Heart right ventricle (tissue), 16 donors: ENCODE measurements at regions not wholly inside any gene's neighbourhood (a gene's known extent, or its start where the extent isn't known, plus 50 kb on each side); places are given as distances from the start of the nearest gene placed in this dataset.
A peak's percentile ranks its signal among the peaks of the same experiment; 100 is the strongest.

ENCODE experiments used
- ATAC-seq, 8 donors: fragments of 200-7000 bp; cut with Tn5 transposase; one replicate each; pipeline ENCODE4 v1.9.1; 2020; ENCODE audit warnings: mild to moderate bottlenecking in 8 of 8, moderate library complexity in 8 of 8, moderate number of reproducible peaks in 1 of 8
- DNase-seq, 2 donors: peaks; one replicate each; pipeline ENCODE4 v3.0.0-alpha.2; 2020
- H3K27ac ChIP-seq, 10 donors: fragments of 200-600 bp; sonication (generic) in 2 of 10; one replicate each; pipeline versions ENCODE4 v1.5.0 to v1.8.0; 2020 to 2022; ENCODE audit warnings: mild to moderate bottlenecking in 3 of 10
- H3K27me3 ChIP-seq, 7 donors: fragments of 200-600 bp; one replicate each; pipeline ENCODE4 v1.8.0; 2021 to 2022; ENCODE audit warnings: mild to moderate bottlenecking in 2 of 7
- H3K36me3 ChIP-seq, 9 donors: fragments of 200-600 bp; sonication (generic) in 1 of 9; one replicate each; pipeline versions ENCODE4 v1.5.0 to v1.8.0; 2020 to 2022; ENCODE audit warnings: mild to moderate bottlenecking in 2 of 9
- H3K4me1 ChIP-seq, 9 donors: fragments of 200-600 bp; sonication (generic) in 1 of 9; one replicate each; pipeline versions ENCODE4 v1.5.0 to v1.8.0; 2020 to 2022; ENCODE audit warnings: mild to moderate bottlenecking in 4 of 9
- H3K4me3 ChIP-seq, 10 donors: fragments of 200-600 bp; sonication (generic) in 2 of 10; one replicate each; pipeline versions ENCODE4 v1.5.0 to v1.8.0; 2020 to 2022; ENCODE audit warnings: mild to moderate bottlenecking in 7 of 10, moderate library complexity in 2 of 10
- H3K9me3 ChIP-seq, 11 donors: fragments of 200-600 bp in 10 of 11; sonication (generic) in 2 of 11; one replicate each; pipeline versions ENCODE4 v1.5.0 to v1.8.0; 2013 to 2022; ENCODE audit warnings: mild to moderate bottlenecking in 2 of 11, control low read depth in 1 of 11, moderate library complexity in 1 of 11
- WGBS, 2 donors: extraction: QIAGEN DNeasy Blood & Tissue Kit; methylation state at CpG; one replicate each; pipeline ENCODE4 v1.1.7; 2013; ENCODE audit warnings: inconsistent platforms in 1 of 2; 5-methylcytosine and 5-hydroxymethylcytosine counted together
- intact Hi-C, 10 donors: fragments of 100-400 bp; cut with DNase I; formaldehyde crosslinking; loops; one replicate each; pipeline versions ENCODE4 v1.11.1 to v1.14.2; 2022
- TF ChIP-seq, protein P1 (sequence below), 9 donors: fragments of 200-600 bp; sonication (generic) in 2 of 9; IDR thresholded peaks; one replicate each; pipeline versions ENCODE4 v1.5.0 to v1.8.0; 2021 to 2022; ENCODE audit warnings: antibody characterized with exemption in 9 of 9, mild to moderate bottlenecking in 5 of 9, moderate library complexity in 1 of 9
- donor health status: Arrhythmogenic right ventricular cardiomyopathy.
- donor health status: ischemic (EF 13 %, LVEDD 7.1; RV severe dilation, severe dysfunction).
- donor health status: healthy with polysubstance abuse.
- donor health status: DM: no; HTN: yes; CAD: no.
- donor health status: DM: no; HTN: no; CAD: no.
- donor health status: ischemic (EF 25% LVEDD 6.9; RV normal size, moderate dysfunction).
- donor health status: ischemic (EF 25% LVEDD 5.7; RV mildly dilated, moderate dysfunction).
- donor health status: healthy.
- donor health status: DM: yes; HTN: yes; CAD: no.
- donor health status: Ischemic cardiomyopathy.
- donor health status: ischemic (EF 35%, LVEDD 5.7; RV mildly dilated, moderate dysfunction).
- donor health status: nonischemic (EF 11% LVEDD 7.7; RV severe dilation, severe dysfunction).
- donor health status: DM: yes; HTN: yes; CAD: no.
- donor health status: PGD.
- donor health status: ischemic (EF 29% LVEDD 5.4; RV normal size, mild dysfunction).
- donor health status: nonischemic (EF 23%, LVEDD 6.1; RV moderate dilation, normal function).

GRCh38 chr22:44384563-44385295, 72.0 kb upstream of the SHISAL1 start:
- intact Hi-C loops: no loop called here

GRCh38 chr22:44383652-44384562, 71.2 kb upstream of the SHISAL1 start:
- intact Hi-C loops: no loop called here
- peaks cover 0 to 4% (median 0%) of the 10 kb centered on the region in 11 donors for H3K9me3 ChIP-seq
- H3K27me3 ChIP-seq: peaks cover 0 to 18% (median 0%) of the 10 kb centered on the region in 7 donors
- H3K4me1 ChIP-seq: peaks cover 0 to 15% (median 0%) of the 10 kb centered on the region in 9 donors
- no peak overlapping the region for H3K27ac ChIP-seq
- no peak overlapping the region for H3K4me3 ChIP-seq
- H3K36me3 ChIP-seq: no peaks in the 10 kb centered on the region
- 79 to 81% methylated on average over 14 of the region's 14 CpGs for WGBS, 2 donors
- ATAC-seq: no peak
- TF ChIP-seq, protein P1, sequence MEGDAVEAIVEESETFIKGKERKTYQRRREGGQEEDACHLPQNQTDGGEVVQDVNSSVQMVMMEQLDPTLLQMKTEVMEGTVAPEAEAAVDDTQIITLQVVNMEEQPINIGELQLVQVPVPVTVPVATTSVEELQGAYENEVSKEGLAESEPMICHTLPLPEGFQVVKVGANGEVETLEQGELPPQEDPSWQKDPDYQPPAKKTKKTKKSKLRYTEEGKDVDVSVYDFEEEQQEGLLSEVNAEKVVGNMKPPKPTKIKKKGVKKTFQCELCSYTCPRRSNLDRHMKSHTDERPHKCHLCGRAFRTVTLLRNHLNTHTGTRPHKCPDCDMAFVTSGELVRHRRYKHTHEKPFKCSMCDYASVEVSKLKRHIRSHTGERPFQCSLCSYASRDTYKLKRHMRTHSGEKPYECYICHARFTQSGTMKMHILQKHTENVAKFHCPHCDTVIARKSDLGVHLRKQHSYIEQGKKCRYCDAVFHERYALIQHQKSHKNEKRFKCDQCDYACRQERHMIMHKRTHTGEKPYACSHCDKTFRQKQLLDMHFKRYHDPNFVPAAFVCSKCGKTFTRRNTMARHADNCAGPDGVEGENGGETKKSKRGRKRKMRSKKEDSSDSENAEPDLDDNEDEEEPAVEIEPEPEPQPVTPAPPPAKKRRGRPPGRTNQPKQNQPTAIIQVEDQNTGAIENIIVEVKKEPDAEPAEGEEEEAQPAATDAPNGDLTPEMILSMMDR (IDR thresholded peaks at IDR 0.05): no peak
- peak in 1 of 2 donors; percentile 2 for DNase-seq

More at GRCh38 chr22:44384563-44385295, 72.0 kb upstream of the SHISAL1 start:
- peak in 1 of 2 donors; percentile 3 for DNase-seq
- TF ChIP-seq, protein P1 (IDR thresholded peaks at IDR 0.05): no peak
- 83 to 86% methylated on average over 12 of the region's 12 CpGs for WGBS, 2 donors
- peaks cover 0 to 25% (median 0%) of the 10 kb centered on the region in 7 donors for H3K27me3 ChIP-seq
- H3K27ac ChIP-seq: no peak overlapping the region
- H3K36me3 ChIP-seq: no peaks in the 10 kb centered on the region
- no peak for ATAC-seq
- H3K4me3 ChIP-seq: no peak overlapping the region
- peaks cover 0 to 15% (median 0%) of the 10 kb centered on the region in 9 donors for H3K4me1 ChIP-seq
- no peaks in the 10 kb centered on the region for H3K9me3 ChIP-seq

GRCh38 chr22:44383064-44383575, 70.4 kb upstream of the SHISAL1 start:
- Histone ChIP-seq H3K9me3 (peaks cover 0 to 12% (median 0%) of the 10 kb centered on the region in 11 donors), H3K27me3 (peaks cover 0 to 14% (median 0%) of the 10 kb centered on the region in 7 donors), H3K4me1 (peaks cover 0 to 15% (median 0%) of the 10 kb centered on the region in 9 donors), H3K4me3 (no peak overlapping the region), H3K27ac (no peak overlapping the region), H3K36me3 (no peaks in the 10 kb centered on the region)
- WGBS, 2 donors: 77% methylated on average over 6 of the region's 6 CpGs
- intact Hi-C loops: no loop called here
- DNase-seq (no peak), ATAC-seq (no peak)
- TF ChIP-seq, protein P1 (IDR thresholded peaks at IDR 0.05): no peak
